ENCODE measurements at regions not wholly inside any gene's neighbourhood (a gene's known extent, or its start where the extent isn't known, plus 50 kb on each side); places are given as distances from the start of the nearest gene placed in this dataset.

DNA sequence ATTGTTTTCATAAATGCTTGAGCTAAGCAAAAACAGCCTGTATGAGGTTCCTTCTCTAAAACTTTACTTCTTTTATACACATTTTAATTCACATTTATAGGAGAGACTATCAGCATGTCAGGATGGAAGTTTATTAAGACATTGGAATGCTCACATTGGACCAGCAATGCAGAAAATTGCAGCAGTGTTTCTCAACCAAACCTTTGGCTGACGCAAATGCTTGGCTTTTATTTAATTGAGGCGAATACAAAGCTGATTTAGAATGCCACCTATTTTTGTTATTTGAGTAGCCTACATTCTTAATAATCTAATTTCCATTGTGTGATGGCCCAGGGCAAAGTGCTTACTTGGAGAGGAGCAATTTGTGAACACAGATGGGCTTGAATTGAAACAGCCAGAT lies 283.2 kb downstream of the ARL4A start:
- no peak for DNase-seq (ENCODE audit: low read depth in 3 of 3, low spot score in 2 of 3)

DNA sequence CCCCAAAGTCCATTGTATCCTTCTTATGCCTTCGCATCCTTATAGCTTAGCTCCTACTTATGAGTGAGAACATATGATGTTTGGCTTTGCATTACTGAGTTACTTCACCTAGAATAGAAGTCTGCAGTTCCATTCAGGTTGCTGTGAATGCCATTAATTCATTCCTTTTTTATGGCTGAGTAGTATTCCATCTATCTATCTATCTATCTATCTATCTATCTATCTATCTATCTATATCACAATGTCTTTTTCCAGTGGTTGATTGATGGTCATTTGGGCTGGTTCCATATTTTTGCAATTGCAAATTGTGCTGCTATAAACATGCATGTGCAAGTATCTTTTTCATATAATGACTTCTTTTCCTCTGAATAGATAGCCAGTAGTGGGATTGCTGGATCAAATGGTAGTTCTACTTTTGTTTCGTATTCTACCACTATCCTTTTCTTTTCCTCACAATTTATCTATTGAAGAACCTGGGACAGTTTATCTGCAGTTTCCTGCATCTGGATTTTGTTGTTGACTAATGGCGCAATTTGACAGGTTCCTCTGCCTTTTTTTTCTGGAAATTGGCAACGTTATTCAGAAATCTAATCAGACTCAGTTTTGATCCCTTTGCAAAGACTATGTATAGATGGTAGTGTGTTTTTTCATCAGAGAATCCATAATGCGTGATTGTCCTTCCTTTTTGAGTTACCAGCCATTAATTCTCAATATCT lies 287.2 kb downstream of the ARL4A start:
- DNase-seq (ENCODE audit: low read depth in 3 of 3, low spot score in 2 of 3), result no peak

DNA sequence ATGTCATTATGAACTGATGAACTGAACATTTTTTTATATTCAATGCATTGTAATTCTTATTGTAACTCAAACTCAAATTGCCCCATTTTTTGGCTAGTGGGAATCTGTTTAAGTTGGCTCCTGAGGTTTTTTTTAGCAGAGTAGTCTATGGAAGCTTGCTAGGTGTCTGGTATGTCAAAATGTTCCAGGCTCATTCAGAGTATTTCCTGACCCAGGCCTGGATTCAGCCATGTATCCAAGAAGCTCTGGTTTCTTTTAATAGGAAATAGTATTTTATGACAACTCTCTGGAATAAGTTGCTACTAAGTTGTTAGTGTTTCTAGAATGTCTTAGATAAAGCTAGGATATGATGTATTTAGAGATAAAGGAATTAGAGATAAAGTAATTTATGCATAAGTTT lies 288.0 kb downstream of the ARL4A start:
- DNase-seq (ENCODE audit: low read depth in 3 of 3, low spot score in 2 of 3), result no peak

DNA sequence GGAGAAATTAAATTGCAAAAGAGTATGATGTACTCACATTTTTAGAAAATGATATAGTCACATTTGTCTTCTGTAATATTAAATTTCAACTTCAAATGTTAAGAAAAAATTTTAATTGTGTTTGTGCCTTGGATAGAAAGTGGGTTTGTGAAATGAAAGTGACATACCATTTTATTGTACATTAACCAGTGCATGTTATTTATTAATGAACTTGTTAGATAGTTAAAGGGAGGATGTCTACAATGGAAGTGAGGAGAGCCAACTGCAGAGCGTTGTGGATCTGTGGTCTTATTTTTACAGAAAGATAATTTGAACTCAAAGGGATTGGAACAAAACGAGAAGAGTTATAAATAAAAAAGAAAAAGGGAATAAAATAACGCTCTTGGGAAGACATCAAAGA lies 291.7 kb downstream of the ARL4A start:
- no peak for DNase-seq (ENCODE audit: low read depth in 3 of 3, low spot score in 2 of 3)

DNA sequence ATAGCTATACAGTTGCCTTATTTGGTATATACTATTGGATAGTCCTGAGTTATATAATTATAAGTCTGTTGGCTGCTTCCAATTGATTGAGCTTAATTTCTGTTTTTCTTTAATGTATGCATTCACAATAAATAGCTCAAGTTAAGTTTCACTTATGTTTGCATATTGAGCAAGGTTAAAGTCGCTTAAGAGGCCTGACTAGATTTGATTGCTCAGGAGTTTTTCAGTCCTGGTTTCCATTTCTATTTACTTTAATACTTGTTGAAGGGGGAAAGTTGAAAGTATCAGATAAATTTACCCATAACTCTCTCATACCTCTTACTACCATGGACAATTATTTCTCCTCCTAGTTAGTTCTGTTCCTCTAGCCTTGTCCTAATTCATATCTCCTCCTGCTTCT lies 294.7 kb downstream of the ARL4A start:
- DNase-seq (ENCODE audit: low read depth in 3 of 3, low spot score in 2 of 3), result no peak

DNA sequence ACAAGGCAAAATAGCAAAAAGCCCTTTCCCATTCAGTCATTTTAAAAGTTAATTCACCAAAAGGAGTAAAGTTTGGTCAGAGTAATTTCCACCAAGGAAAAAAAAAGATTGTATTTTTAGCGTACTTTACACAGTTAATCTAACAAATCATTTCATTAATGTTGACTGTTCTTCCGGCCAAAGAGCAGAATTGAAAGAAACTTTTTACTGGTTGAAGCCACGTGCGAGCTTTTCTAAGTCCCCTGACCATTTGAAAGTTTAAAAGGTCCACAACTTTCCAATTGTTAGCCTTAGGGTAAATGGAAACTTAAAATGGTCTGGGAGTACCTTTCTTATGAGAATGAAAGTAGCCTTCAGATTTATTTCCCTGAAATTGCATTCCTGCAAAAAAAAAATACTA lies 296.7 kb downstream of the ARL4A start:
- no peak for DNase-seq (ENCODE audit: low read depth in 3 of 3, low spot score in 2 of 3)

DNA sequence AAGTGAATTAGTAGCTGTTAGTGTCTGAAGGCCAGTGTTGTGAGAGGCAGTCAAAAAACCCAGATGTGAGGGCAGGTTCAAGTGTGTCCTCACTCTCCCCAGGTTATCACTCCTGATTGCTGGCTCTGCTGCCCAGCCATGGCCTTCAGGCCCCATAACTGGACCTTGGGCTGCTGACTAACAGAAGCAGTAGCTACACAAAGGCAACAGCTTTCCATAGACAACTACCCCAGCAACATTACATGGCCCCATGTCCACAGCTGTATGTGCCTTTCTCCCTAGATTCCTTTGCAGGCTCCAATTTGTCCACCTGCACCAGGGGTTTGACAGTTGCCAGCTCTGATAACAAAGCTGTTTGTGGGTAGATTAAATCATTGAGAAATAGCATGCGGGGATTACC lies 297.8 kb downstream of the ARL4A start:
- DNase-seq (ENCODE audit: low read depth in 3 of 3, low spot score in 2 of 3), result no peak

DNA sequence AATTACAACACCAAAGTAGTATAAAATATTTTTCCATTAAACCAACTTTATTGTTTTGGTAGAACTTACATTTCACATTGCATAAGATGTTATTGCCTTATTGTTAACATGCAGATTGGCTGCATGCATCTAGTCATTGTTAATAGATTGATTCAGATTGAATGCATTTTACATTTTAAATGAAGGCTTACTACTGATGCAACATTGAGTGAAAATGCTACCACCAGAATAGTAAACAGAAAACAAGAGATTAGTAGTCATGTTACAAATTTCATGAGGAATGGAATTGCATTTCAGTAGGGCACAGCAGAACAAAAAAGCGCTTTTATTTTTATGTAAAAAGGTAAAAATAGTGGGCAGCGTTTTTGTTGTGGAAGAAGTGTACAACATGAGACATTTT lies 298.3 kb downstream of the ARL4A start:
- DNase-seq (ENCODE audit: low read depth in 3 of 3, low spot score in 2 of 3), result no peak

DNA sequence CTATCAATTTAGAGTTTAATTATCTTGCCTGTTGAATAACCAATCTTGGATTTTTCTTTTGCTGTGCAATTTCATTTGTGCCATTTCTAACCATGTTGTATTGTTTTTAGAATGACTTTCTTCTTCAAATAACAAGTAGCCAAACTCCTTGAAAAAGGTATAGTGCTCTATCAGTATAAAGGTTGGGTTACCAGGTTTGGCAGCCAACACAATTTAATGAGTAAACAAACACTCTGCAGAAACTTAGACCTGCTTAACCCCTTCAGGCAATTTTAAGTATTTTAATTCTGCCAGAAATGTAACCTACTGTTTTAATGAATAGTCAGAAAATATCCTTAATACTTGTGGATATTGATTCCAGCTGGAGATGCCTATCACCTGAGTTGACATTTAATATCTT lies 299.8 kb downstream of the ARL4A start:
- DNase-seq (ENCODE audit: low read depth in 3 of 3, low spot score in 2 of 3), result no peak

DNA sequence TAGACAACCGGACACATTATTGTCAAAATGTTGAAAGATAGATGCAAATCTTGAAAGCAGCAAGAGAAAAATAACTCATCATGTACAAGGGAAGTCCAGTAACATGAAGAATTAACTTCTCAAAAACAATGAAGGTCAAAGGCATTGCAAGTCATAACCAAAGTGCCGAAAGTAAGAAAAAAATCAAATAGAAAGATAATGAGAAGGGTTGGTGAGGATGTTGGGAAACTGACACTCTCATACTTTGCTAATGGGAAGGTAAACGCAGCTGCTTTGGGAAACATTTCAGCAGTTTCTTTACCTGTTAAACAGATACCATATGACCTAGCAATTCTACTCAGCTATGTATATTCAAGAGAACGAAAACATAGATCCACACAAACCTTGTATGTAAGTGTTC lies 303.0 kb downstream of the ARL4A start:
- no peak for DNase-seq (ENCODE audit: low read depth in 3 of 3, low spot score in 2 of 3)

DNA sequence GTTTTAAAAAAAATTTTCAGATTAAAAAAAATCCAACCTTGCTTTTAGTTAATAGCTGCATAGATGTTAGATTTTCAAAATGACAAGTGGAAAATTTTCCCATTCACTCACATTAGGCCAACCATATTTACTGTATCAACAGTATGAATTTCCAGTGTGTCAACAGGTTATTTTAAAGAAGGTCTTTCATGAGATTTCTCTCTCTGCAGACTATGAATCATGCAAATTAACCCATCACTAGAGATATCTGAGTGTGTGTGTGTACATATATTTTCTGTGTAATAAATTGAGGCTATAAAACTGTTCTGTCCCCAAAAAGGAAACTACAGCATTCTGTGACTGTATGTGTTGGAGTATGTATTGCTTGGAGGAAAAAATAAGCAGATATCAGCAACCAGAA lies 305.6 kb downstream of the ARL4A start:
- DNase-seq (ENCODE audit: low read depth in 3 of 3, low spot score in 2 of 3), result no peak

DNA sequence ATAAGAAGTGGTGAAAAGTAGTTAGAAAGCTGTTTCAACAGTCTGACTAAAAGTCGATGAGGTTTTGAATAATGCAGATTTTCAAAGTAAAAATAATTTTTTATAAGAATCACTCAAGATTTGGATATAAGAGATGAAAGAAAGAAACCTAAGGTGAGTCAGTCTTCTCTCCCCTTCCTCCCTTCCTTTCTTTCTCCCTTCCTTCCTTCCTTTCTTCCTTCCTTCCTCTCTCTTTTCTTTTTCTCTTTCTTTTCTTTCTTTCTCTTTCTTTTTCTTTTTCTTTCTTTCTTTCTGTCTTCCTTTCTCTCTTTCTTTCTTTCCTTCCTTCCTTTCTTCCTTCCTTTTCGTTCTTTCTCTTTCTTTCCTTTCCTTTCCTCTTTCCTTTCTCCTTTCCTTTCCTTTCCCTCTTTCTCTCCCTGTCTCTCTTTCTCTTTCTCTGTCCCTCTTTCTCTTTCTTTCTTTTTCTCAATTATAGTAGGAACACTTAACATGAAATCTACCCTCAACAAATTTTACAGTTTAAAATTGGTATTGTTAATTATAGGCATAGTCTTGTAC lies 308.6 kb downstream of the ARL4A start:
- no peak for DNase-seq (ENCODE audit: low read depth in 3 of 3, low spot score in 2 of 3)

DNA sequence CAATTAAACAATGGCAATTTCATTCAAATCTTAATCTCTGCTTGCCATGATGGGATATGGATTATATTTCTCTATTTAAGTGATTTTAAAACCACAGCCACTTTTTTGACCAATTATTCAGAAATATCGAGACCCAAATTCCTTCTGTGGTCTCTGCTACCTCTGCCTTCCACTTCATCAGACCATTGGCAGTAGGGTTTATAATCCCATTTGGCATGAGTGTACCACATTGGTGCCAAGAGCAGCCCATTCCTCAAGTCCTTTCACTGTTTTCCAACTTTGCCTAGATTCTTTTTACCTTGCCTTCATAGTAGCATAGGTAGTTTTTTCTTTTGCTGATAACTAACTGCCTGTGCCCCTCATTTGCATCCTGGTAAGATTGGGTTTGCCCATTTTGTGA lies 319.9 kb downstream of the ARL4A start:
- no peak for DNase-seq (ENCODE audit: low read depth in 3 of 3, low spot score in 2 of 3)

DNA sequence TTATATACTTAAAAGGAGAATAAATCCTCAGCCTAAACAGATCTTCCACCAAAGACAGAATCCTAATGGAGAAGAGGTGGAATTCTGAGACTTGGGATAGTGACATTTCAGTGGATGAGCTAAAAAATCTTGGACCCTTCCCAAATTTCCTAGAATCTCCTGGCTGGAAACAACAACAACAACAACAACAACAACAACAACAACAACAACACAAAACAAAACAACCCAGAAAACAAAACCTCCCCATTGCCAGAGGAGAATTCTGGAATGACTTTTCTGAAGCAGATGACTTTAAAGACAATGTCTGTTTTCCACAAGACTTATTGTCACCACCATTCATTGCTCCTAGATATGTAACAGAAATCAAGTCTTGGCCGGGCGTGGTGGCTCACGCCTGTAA lies 322.1 kb downstream of the ARL4A start:
- no peak for DNase-seq (ENCODE audit: low read depth in 3 of 3, low spot score in 2 of 3)

DNA sequence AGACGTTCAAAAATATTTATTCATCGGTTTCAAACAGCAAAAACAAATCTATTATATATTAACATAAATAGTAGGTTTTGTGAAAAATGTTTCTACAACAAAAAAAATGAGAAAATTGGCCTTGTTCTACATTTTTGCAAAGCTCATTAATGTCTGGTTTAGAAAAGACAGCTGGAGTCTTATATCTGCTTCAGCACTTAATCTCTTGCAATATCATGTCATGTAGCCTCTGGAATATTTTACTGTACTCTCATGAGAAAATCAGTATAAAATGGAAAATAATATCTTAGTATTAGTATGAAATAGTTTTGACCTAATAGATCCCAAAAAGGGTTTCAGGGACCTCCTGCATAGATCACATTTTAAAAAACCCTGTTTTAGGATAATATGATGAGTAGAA lies 326.6 kb downstream of the ARL4A start:
- no peak for DNase-seq (ENCODE audit: low read depth in 3 of 3, low spot score in 2 of 3)

DNA sequence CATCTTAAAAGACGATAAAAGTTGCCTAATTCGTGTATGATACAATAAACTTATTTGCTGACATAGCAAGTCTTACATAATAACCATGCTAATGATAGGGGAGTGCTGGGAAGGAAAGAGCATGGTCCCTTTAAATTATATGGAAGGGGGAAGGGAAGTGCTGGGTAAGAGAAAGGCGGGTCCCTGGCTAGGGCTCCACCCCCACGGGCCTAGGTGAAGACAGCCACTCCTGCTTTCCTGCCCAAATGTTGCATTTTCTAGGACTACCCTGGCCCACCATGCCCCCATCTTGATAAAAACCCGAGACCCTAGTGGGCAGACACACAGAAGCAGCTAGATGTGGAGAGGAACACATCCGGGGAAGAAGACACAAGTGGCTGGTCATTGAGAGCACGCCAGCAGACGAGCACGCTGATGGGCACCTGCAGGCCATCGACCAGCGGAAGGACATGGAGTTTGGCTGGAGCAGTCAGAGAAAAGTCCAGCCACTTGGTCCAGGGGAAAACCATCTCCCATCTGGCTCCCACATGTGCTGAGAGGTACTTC lies 328.7 kb downstream of the ARL4A start:
- DNase-seq (ENCODE audit: low read depth in 3 of 3, low spot score in 2 of 3), result no peak

DNA sequence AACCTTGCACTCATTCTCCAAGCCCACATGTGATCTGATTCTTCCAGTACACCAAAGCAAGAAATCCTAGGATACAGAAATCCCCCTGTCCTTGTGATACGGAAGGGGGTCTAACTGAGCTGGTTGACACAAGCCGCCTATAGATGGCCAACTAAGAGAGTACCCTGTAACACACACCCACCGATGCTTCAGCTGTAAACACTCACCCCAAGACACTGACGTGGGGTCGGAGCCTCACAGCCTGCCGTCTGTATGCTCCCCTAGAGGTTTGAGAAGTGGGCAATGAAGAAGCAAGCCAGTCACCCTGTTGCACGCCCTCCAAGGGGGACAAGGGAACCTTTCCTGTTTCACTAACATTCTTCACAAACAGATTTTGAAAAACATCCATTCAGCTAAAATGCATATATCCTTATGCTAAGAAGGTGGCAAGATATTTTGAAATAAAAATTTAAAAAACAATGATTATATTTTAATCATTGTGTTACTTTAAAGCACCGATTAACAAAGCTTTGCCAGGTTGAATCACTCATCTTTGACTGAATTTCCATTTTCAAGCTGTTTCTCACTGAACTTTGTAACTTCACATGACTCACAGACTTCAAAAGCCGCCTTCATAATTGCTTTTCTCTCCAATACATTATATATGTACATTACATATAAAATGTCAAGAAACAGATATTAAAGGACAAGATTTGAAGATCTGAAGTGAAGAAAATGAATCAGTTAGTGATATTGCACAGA lies 329.3 kb downstream of the ARL4A start:
- no peak for DNase-seq (ENCODE audit: low read depth in 3 of 3, low spot score in 2 of 3)

DNA sequence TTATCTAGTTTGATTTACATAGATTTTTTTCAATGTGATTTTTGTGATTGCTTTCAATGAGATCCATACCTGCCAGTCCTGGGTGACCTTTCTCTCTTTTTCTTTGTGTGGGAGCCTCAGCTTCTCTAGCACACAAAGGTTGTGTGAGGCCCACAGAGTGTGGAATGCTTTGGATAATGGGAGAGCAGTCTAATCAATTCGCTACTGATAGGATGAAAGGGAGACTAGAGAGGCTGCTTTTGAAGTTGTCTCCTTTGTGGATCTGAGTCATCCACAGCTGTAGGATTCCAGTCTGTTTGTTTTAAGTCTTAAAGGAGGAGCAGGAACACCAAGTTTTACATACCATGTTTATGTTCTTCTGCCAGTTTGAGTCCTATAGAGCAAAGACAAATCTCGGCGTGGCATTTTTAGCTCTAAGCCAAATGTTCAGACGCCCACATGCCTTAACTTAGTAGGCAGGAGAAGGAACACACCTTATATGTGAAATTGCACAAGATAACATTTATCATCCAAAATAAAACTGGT lies 330.0 kb downstream of the ARL4A start:
- DNase-seq (ENCODE audit: low read depth in 3 of 3, low spot score in 2 of 3), result no peak

DNA sequence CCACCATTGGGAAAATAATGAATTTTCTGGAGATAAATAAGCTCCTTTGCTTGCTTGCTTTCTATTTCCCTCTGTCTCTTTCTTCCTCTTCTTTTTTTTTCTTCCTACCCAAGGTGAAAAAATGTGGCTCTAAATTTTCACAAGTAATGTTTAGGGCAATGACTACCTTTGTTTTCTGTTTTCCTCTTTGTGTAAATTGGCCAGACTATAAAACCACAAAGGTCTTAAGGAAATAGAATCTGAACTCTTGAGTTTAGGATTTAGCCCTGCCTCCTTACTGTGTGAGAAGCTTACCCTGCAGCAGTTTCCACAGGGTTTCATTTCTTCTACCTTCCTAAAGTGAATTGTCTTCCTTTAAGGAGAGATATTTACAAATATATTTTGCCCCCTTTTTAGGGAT lies 330.4 kb downstream of the ARL4A start:
- no peak for DNase-seq (ENCODE audit: low read depth in 3 of 3, low spot score in 2 of 3)

DNA sequence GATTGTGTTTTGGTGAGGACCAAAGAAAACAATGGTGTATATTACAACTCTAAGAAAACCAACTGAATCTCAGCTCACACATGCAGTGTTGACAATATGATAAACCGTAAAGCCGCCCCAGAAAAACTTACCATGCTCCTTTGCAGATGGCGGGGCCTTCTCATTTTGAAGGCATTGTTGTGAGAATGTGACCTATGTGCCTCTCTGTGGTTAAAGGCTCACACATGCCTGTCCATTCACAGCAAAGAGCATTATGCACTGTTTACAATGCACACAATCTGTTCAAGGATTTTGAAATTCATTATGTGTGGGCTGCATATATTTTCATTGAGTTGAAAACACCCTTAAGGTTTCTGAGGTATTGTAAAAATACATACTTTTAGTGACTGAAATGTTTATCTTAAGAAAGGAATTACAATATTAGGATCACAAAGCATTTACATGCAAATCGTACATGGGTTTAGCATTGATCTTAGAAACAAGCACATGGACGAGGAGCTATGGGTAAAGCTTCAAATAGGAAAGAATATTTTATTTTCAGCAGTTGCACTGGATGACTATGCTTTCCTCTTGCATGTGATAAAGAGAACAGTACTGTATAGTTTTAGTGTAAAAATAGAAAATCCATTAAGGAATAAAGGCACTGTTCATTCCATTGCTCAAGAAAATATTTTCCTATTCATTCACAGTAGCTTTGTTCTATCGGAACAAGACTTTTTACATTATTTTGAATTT lies 334.3 kb downstream of the ARL4A start:
- no peak for DNase-seq (ENCODE audit: low read depth in 3 of 3, low spot score in 2 of 3)

DNA sequence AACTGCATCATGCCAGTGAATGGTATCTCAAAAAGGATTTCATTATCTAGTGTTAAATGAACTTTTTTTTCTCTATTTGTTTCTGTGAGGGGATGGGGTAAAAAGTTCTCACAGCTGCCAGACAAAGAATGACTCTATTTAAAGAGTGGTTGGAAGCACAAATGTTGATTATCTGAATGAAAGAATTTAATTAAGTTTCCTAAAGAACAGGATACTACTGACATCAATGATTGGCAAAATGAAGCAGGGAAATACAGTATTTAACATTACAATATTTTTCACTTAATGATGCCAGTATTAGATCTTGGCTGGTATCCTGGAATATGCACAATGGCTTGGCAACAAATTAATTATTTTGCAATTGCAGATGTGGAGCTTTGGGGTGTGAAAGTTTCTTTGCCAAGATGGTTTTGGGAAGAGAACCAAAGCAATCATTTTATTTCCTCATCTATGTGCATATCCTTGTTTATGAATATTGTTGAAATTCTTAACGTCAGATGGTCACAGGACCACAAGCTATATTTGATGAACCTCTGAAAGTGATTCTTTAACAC lies 336.8 kb downstream of the ARL4A start:
- no peak for DNase-seq (ENCODE audit: low read depth in 3 of 3, low spot score in 2 of 3)
